ENCODE measurements at regions not wholly inside any gene's neighbourhood (a gene's known extent, or its start where the extent isn't known, plus 50 kb on each side); places are given as distances from the start of the nearest gene placed in this dataset.
"Not testable (repeated sequence)": the region's sequence is repeated elsewhere in the genome, so short reads cannot be mapped to it uniquely, and the experiment has no call there.

DNA sequence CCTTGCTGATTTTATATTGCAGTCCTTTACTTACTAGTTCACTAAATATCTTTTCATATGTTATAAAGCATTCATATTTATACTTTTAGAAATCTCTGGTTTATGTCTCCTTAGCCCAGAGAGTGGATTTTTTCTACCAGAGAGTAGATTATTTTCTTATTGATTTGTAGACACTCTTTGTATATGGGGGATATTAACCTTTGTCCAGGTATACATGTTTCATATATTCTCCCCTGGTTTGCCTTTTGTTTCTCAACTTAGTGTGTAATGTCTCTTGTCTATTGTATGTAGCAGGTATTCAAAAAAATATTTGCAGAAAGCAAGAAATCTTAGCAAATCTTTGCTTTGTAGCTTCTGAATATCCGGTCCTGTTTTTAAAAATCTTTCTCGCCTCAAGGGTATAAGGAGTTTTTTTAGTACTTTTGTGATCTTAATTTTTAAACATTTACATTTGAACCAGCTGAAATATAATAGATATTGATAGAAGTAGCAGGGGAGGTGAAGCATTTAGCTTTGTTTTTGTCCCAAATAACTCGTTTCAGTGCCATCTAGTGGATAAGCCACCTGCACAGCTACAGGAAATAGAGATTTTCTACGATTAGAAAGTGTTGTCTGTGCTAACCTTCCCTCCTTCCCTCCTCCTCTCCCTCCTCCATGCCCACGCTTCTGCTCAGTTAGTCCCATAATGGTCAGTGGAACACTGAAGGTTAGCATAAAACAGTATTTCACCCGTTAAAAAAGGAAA, 97.0 kb downstream of the PHETA1 start:
- DNase-seq = peak in 1 of 2 experiments; percentile 14

DNA sequence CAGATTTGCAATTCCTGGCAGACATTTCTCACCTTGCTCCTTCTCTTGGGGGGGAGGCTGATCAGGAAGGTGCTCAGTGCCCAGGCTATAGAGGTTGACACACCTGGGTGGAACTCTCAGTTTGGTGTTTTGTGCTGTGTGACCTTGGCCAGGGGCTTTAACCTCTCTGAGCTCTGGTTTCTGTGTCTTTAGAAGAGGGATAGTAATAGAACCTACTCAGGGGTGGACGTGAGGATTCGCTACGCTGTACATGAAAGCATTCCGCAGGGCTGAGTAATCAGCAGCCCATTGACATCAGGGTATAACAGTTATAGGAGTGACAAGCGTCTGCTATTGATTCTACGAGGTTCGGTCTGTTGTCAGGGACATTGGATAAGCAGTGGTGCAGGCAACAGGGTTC, 98.1 kb downstream of the PHETA1 start:
- no peak for DNase-seq

DNA sequence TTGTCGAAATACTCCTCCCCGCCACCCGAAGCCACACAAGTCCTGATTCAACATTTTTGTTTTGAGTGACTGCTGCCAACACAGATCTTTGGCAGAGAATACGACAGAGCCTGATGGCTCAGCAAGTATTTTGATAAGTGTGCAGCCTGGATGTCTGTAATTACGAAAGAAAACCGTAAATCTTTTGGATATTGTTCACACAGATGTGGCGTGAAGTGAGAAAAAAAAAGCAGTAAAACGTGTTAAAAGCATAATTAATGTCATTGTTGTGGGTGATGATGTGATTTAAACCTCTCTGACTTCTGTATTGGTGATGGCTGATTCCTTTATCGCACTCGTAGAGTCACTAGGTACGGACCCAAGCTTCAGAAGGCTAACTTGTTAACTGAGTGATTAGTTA, 98.7 kb downstream of the PHETA1 start:
- no peak for DNase-seq

DNA sequence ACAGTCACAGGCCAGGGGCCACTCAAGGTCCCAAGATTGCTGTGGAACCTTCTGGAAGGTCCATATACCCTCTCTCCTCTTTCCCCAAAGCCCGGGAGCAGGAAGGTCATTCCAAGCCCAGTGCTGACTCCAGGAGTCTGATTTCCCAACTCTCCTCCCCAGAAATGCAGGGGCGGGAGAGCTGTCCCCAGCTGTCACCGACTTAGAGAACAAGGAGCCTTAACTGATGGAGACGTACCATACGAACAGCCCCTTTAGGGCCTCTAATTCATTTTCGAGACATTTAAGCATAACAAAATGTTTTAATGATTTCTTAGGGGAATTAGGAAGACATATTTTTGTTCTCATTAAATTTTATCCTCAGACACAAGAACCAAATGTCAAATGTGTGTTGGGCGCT, 99.2 kb downstream of the PHETA1 start:
- DNase-seq = peak in 1 of 2 experiments; percentile 38

DNA sequence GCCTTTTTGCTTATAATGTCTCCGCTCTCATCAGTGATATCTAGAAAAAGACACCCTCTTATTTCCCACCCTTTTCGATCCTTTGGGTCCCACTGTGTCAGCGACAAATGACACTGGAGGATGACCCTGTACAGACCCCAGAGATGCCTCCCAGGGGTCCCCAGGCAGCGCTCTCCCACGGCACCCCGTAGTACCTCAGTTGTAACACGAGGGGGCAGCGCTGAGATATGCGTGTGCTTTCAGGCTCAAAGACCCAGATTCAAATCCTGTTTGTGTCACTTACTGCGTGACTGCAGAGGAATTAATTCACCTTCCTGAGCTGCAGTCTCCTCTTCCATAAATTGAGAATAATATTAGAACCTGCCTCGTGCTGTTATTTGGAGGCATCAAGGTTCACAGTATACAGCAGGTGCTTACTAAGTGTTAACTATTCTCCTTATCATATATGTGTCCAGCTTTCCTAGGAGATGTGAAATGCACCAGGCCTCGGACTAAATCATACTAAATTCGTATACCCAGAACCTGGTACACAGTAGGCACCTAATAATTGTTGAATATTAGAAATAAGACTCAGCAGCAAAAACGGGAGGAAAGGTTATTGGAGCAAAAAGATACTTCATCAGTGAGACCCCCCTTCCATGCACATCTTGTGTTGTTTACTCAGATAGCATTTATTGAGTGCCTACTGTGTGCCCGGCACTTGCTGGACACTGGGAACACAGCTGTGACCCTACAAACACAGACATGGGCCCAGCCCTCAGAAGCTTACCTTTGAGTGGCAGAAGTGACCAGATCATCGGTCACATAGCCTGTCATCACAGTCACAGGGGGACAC, 99.9 kb downstream of the PHETA1 start:
- DNase-seq = no peak

DNA sequence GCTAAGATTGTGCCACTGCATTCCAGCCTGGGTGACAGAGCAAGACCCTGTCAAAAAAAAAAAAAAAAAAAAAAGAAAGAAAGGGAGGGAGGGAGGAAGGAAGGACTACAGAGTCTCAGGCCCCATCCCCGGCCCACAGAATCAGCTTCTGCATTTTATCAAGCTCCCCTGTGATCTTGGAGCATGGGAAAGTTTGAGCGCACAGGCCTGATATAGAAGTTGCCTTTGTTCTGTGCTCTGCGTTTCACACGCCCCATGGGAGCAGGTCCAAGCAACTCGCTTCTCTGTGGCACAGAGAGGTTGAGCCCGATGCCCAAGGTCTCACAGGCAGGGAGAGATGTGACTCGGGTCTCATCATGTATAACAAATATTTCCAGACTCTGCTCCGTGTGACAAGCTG, 101.8 kb downstream of the PHETA1 start:
- no peak for DNase-seq

DNA sequence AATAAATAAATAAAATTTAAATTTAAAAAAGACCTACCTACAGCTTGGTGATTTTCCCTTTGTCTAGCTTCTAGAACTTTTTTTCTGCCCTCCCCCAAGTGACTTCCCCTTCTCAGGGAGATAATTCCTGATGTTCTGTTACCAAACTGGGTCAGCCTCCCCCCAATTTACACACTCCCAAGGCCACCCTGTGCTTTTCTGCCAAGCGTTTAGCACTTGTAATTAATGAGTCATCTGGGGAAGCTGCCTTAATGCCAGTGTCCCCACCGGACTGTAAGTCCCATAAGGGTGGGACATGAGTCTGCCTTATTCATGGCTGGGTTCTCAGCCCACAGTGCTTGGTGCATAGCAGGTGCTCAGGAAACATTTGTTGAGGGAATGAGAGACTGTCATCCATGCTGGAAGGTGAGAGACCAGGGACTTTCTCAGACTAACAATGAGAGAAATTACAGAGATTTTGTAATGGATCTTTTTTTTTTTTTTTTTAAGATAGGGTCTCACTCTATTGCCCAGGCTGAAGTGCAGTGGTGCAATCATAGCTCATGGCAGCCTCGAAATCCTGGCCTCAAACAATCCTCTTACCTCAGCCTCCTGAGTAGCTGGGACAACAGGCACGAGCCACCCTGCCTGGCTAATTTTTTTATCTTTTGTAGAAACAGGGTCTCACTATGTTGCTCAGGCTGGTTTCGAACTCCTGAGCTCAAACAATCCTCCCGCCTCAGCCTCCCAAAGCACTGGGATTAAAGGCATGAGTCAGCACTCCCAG, 106.8 kb downstream of the PHETA1 start:
- no peak for DNase-seq

DNA sequence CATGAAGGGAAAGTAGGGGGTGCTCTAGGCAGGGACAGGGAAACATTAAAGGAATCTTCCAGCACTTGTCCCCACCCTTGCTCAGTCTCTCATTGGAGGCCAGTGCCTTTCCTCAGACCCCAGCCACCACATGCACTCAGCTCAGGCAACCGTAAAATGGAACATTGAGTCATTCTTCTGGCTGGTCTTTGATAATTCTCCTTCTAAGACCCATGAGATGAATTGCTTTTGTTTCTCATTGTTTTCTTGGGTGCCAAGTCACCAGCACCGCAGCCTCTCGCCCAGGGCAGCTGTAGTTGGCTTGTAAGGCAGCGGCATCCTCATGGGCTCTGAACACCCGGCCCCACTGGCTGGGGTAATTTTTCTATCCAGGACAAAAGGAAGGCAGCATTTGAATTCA, 108.2 kb downstream of the PHETA1 start:
- DNase-seq = no peak

DNA sequence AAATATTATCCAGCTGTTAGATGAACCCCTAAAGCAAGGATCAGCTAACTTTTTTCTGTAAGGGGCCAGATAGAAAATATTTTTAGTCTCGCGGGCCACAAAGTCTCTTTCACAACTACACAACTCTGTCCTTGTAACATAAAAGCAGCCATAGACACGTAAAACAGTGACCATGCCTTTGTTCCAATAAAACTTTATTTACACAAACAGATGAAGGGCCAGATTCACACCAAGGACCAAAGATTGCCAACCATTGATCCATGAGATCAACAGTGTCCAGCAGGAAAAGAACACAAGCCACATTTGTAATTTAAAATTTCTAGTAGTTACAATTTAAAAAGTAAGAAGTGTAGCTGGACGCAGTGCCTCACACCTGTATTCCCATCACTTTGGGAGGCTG, 109.7 kb downstream of the PHETA1 start:
- DNase-seq = no peak

DNA sequence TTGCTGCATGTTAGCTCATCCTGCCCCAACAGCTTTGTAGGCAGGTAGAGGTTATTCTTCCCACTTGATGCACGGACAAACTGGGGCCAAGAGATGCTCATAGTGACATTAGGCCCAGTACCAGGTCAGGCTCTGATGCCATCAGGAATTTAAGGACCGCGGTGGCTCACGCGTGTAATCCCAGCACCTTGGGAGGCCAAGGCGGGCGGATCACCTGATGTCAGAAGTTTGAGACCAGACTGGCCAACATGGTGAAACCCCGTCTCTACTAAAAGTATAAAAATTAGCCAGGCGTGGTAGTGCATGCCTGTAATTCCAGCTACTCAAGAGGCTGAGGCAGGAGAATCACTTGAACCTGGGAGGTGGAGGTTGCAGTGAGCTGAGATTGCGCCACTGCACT, 110.8 kb downstream of the PHETA1 start:
- DNase-seq = not testable (repeated sequence)

DNA sequence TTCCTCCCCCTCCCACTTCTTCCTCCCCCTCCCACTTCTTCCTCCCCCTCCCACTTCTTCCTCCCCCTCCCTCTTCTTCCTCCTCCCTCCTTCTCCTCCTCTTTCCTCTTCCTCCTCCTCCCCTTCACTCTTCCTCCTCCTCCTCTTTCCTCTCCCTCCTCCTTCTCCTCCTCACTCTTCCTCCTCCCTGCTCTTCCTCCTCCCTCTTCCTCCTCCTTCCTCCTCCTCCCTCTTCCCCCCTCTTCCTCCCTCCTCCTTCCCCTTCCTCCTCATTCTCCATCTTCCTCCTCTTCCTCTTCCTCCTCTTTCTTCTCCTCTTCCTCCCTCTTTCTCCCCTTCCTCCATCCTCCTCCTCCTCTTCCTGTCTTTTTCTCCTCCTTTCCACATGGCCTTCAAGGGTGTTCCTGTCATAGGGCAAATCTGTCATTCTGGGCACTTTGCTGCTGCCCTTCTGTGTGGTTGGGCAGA, 111.4 kb downstream of the PHETA1 start:
- no peak for DNase-seq

DNA sequence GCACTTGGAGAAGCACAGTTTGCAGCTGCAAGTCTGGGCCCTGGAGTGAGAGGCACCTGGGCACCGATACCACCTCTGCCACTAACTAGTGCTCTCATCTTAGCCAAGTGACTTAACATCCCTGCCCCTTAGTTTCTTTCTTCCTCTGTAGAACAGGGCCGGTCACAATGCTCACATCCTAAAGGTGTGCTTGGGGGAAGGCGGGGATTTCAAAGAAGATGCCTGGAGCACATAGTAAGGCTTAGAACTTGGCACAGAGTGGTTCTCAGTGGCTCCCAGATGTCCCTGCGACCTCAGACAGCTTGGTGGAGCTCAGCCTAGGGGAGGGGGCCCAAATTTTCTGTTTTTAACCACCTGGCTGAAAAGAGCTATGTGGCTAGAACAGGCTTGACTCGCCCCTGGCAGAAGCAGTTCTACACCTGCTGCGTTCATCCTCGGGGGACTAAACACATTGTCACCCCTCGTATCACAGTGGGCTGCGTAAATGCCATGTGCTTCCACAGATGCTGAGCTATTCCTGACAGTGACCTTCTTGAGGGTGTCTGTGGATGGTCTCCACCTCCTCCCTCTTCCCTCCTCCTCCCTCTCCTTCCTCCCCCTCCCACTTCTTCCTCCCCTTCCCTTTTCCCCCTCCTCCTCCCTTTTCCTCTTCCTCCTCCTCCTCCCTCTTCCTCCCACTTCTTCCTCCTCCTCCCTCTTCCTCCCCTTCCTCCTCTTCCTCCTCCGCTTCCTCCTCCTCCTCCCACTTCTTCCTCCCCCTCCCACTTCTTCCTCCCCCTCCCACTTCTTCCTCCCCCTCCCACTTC, 112.1 kb downstream of the PHETA1 start:
- DNase-seq = peak in 1 of 2 experiments; percentile 28

DNA sequence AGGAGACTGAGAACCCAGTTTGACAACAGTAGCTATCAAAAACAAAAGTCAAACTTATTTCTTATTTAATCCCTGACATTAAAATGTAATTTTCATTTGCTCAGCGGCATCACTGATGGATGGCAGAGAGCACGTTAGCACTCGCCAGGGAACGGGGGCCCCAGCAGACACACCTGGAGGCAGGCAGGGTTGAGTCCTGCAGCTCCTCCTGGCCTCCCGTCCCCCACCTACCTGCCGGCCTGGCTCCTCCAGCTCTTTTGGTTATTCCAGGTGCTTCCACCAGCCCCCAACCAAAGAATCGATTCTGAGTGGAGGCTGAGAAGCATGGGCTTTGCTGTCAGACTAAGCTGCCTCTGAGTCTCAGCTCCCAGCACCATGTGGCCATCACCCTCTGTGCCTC, 113.6 kb downstream of the PHETA1 start:
- no peak for DNase-seq

DNA sequence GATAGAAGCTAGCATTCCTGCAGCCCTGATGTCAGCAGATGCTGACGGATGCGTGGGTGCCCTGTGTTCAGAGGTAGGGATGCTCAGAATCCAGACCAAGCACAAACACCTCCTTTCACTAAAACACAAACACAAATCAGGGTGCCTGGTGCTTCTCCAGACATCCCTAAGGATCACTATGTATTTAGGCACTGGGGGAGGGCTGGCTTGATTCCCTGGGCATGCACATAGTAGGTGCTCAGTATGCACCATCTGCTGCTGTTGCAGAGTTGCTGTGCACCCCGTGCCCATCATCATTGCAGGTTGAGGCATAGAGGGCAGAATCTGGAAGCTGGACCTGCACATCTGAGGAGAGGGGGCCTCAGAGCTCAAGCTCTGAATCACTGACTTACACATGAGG, 114.8 kb downstream of the PHETA1 start:
- DNase-seq = no peak

DNA sequence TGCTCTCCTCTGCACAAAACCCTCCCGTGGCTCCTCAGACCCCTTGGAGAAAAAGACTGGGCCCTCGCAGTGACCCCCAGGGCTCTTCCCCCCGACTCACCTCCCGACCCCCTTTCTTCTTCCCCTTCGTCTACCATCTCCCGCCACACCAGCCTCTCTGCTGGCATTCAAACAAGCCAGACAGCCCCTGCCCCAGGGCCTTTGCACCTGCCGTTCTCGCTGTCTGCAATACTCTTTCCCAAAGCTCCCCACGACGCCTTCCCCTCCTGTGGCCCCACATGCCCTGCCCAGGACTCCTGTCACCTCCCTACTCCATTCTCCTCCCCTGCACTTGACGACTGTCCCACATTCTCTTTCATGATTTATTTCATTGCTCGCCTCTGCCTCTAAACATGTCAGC, 115.7 kb downstream of the PHETA1 start:
- no peak for DNase-seq

DNA sequence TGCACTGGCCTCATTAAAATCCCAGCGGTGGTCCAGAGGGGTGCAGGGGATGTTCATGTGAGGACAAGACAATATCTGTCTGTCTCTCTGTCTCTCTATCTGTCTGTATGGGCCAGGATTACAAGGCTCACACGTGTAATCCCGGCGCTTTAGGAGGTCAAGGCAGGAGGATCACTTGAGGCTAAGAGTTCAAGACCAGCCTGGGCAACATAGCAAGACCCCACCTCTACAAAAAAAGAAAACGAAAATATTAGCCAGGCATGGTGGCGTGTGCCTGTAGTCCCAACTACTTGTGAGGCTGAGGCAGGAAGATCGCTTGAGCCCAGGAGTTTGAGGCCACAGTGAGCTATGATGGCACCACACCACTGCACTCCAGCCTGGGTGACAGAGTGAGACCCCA, 117.1 kb downstream of the PHETA1 start:
- no peak for DNase-seq

DNA sequence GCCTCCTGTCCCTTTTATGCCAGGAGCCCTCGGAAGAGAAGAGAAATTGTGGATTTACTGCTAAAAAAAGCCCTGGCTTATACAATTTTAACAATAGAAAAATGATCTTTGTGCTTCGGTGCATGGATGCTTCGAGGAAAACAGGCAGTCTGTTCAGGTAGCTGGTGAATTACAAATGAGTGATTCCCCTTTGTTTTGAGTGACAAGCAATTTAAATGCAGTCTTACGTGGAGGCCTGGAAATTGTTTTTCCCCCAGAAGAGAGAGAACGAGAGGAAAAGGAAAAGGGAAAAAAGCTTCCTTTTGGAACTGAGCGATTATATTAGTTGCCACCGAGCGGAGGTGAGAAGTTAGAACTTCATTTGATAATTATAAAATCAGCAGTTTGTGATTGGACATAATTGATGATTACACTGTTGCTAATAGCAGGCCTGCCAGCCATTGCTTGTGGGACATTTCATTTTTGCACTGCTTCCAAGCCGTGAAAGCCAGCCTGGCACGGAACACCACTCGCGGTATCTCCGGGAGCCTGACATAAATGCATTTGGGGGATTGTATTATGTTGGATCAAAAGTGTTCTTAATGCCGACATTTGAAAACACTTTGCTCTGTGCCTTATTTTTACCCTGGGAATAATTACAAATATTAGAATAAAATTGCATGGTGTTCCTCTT, 117.7 kb downstream of the PHETA1 start:
- DNase-seq = no peak

DNA sequence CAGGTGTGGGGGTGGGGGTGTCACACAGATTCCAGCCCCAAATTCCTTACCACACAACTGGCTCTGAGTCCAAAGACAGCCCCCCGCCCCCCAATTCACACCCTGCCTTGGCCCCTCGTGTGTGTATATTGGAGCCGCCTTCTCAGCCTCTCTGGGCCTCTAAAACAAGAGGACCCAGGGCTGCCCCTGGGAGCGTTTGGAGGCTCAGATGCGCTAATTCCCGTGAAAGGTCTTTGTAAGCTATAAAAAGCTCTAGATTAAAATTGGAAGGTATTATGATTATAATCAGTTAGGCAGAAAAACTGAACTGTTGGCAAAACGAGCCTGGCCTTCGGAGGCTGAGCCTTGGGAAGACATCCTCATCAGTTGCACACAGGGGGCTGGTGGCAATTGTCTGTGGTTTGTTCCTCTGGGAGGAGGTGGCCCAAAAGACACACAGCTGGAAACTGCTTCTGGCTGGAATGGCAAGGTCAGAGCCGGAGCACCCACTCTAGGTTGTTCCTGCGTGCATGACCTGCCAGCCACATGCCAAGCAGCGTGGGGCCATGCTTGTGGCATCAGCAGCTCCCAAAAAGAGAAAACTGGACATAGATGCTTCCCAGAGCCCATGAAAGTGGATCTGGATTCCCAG, 118.5 kb downstream of the PHETA1 start:
- DNase-seq = no peak

DNA sequence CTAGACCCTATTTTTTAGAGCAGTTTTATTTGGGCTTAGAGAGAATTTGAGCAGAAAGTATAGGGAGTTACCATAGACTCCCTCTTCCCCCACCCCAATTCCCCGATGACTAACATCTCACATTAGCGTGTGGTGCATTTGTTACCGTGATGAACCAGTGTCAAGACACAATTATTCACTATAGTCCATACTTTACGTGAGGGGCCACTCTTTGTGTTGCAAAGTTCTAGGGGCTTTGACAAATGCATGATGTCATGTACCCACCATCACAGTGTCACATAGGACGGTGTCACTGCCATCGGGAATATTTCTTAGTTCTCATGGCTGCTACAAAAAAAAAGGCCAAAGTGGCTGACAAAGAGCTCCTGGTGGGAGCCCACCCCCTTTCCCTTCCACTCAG, 119.1 kb downstream of the PHETA1 start:
- DNase-seq = no peak

DNA sequence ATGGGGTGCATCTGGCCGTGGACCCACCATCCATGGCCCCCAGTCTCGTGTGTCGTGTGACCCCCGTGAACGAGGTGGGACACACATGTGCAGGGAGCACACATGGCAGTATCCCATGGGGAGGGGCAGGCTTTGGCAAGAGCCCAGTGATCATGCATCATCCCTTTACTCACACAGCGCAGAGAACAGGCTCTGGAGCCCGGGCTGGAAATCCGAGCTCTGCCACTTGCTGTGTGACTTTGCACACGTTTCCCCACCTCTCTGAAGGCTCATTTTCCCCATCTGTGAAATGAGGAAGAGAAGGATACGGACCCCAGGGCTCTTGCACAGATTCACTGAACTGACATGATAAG, 119.9 kb downstream of the PHETA1 start:
- DNase-seq = no peak

DNA sequence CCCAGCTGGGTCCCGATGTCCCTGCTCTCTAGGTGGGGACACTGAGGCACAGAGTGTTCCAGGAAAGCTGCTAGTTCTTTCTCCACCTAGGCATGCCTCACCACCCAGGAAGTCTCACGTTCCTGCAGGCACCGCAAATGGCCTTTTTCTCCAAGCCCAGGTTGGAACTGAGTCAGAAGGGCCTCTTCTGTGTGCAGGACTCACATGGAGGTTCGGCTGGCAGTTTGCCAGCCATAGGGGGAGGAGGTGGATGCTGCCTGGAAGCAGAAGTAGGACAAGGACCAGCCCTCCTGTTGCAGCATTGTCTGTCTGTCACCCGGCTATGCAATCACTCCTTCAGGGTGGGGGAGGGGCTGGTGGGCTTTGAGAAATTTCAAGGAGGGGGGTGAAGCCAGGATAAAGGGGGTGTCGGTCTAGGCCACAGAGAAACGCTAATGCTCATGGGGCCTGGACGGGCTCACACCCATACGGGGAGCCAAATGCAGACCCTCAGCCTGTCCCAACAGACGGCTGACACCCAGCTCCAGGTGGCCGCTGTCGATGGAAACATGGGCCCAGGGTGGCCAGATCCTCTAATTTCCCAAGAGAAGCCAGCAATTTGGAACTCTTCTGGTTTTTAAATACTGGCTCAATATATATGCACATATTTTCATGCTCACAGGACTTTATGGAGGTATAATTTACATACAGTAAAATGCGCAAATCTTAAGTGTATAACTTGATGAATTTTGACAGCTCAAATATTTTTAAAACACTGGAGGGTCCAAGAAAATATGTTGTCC, 120.5 kb downstream of the PHETA1 start:
- DNase-seq = peak in 1 of 2 experiments; percentile 36

Data from NCI-H524 (cell line).